ENCODE measurements at regions not wholly inside any gene's neighbourhood (a gene's known extent, or its start where the extent isn't known, plus 50 kb on each side); places are given as distances from the start of the nearest gene placed in this dataset.
"Not testable (repeated sequence)": the region's sequence is repeated elsewhere in the genome, so short reads cannot be mapped to it uniquely, and the experiment has no call there.

GRCh38 chr11:69950120-69950519 lies 128.0 kb upstream of the ANO1 start:
- no peak for DNase-seq

- DNase-seq, result no peak
Measured at GRCh38 chr11:69950621-69951020, 127.5 kb upstream of the ANO1 start.

- DNase-seq, result no peak
Measured at GRCh38 chr11:69951821-69952220, 126.3 kb upstream of the ANO1 start.

GRCh38 chr11:69952229-69952975 lies 125.7 kb upstream of the ANO1 start:
- DNase-seq, result not testable (repeated sequence)

- DNase-seq, result no peak
Measured at GRCh38 chr11:69953356-69953755, 124.8 kb upstream of the ANO1 start.

GRCh38 chr11:69954756-69955155 lies 123.4 kb upstream of the ANO1 start:
- DNase-seq, result no peak

- no peak for DNase-seq
Measured at GRCh38 chr11:69956669-69957190, 121.4 kb upstream of the ANO1 start.

GRCh38 chr11:69957849-69958248 lies 120.3 kb upstream of the ANO1 start:
- DNase-seq, result no peak

- no peak for DNase-seq
Measured at GRCh38 chr11:69958308-69958707, 119.8 kb upstream of the ANO1 start.

GRCh38 chr11:69959461-69959860 lies 118.7 kb upstream of the ANO1 start:
- DNase-seq, result no peak

- DNase-seq, result no peak
Measured at GRCh38 chr11:69961738-69962137, 116.4 kb upstream of the ANO1 start.

- no peak for DNase-seq
Measured at GRCh38 chr11:69962152-69962551, 116.0 kb upstream of the ANO1 start.

- peak; percentile 61 for DNase-seq
Measured at GRCh38 chr11:69963533-69964246, 114.4 kb upstream of the ANO1 start.

- DNase-seq, result no peak
Measured at GRCh38 chr11:69964247-69964643, 113.9 kb upstream of the ANO1 start.

GRCh38 chr11:69965821-69966582 lies 112.1 kb upstream of the ANO1 start:
- no peak for DNase-seq

GRCh38 chr11:69966583-69966835 lies 111.6 kb upstream of the ANO1 start:
- DNase-seq, result no peak

GRCh38 chr11:69966910-69967483 lies 111.1 kb upstream of the ANO1 start:
- no peak for DNase-seq

GRCh38 chr11:69967484-69967883 lies 110.6 kb upstream of the ANO1 start:
- DNase-seq, result no peak

GRCh38 chr11:69968396-69969347 lies 109.4 kb upstream of the ANO1 start:
- no peak for DNase-seq

GRCh38 chr11:69969890-69970784 lies 108.0 kb upstream of the ANO1 start:
- no peak for DNase-seq
